MV-4-11 (cell line): ENCODE measurements at regions not wholly inside any gene's neighbourhood (a gene's known extent, or its start where the extent isn't known, plus 50 kb on each side); places are given as distances from the start of the nearest gene placed in this dataset.
"Not testable (repeated sequence)": the region's sequence is repeated elsewhere in the genome, so short reads cannot be mapped to it uniquely, and the experiment has no call there.

Source experiments
- DNase-seq: peaks from one replicate; lab custom pipeline; 2025; lab: John Stamatoyannopoulos, UW

GRCh38 chr20:26373066-26373465 is 676.4 kb upstream of the ZNF337 start:
- not testable (repeated sequence) for DNase-seq

- no peak for DNase-seq
These were observed 657.9 kb upstream of the ZNF337 start for GRCh38 chr20:26354511-26354910.

DNA sequence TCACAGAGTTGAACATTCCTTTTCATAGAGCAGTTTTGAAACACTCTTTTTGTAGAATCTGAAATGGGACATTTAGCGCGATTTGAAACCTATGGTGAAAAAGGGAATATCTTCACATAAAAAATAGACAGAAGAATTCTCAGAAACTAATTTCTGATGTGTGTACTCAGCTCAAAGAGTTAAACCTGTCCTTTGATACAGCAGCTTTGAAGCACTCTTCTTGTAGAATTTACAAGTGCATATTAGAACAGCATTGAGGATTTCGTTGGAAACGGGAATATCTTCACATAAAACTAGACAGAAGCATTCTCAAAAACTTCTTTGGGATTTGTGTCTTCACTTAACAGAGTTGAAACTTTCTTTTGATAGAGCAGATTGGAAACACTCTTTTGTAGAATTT is 650.7 kb upstream of the ZNF337 start:
- DNase-seq = no peak

DNA sequence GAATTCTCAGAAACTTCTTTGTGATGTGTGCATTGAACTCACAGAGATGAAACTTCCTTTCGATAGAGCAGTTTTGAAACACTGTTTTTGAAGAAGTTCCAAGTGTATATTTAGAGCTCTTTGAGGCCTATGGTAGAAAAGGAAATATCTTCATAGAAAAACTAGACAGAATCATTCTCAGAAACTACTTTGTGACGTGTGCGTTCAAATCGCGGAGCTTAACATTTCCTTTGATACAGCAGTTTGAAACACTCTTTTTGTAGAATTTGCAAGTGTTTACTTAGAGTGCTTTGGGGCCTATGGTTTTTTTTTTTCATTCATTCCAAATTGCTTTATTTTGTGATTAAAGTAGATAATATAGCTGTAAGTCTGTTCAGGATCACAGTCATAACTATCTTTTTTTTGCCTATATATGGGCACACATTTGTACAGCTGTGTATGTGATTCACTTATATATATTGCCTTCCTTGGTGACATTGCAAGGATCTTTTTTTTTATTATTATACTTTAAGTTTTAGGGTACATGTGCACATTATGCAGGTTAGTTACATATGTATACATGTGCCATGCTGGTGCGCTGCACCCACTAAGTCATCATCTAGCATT is 643.9 kb upstream of the ZNF337 start:
- peak; percentile 9 for DNase-seq

DNA sequence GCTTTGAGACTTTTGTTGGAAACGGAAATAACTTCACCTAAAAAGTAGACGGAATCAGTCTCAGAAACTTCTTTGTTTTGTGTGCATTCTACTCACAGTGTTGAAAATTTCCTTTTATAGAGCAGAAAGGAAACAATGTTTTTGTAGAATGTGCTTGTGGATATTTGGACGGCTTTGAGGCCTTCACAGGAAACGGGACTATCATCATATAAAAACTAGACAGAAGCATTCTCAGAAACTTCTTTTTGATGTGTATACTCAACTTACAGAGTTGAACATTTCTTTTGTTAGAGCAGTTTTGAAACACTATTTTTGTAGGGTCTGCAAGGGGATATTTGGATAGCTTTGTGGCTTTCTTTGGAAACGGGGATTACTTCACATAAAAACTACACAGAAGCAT is 627.5 kb upstream of the ZNF337 start:
- DNase-seq = no peak

- no peak for DNase-seq
These were observed 618.4 kb upstream of the ZNF337 start for GRCh38 chr20:26315054-26315453.

DNA sequence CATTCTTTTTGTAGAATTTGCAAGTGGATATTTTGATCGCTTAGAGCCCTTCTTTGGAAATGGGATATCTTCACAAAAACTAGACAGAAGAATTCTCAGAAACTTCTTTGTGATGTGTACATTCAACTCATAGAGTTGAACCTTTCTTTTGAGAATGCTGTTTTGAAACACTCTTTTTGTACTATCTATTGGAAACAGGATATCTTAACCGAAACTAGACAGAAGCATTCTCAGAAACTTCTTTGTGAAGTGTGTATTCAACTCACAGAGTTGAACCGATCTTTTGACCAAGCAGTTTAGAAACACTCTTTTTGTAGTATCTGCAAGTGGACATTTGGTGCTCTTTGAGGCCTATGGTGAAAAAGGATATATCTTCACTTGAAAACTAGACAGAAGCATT is 613.1 kb upstream of the ZNF337 start:
- not testable (repeated sequence) for DNase-seq

GRCh38 chr20:26308961-26309360 is 612.3 kb upstream of the ZNF337 start:
- no peak for DNase-seq

GRCh38 chr20:26295006-26295405 is 598.4 kb upstream of the ZNF337 start:
- no peak for DNase-seq

GRCh38 chr20:26288379-26289061 is 591.9 kb upstream of the ZNF337 start:
- DNase-seq = peak; percentile 39

GRCh38 chr20:26279238-26279637 is 582.6 kb upstream of the ZNF337 start:
- DNase-seq = no peak

DNA sequence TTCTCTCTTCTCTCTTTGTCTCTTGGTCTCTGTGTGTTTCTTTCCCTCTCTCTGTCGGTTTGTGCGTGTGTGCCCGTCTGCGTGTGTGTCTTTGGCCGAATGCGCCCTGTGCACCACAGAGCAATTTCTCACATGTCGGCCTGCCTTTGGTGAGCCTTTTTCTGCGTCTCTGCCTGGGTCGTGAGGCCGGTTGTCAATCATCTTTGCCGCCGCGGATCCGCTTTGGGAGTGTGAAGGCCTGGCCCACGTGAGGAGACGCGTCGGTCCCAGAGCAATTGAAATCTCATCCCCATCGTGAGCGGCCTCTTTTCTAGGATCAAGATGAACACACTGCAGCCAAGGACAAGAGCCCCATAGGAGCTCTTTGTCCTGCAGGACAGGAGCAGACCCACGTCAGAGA is 580.7 kb upstream of the ZNF337 start:
- DNase-seq = no peak

GRCh38 chr20:26276554-26277210 is 580.0 kb upstream of the ZNF337 start:
- no peak for DNase-seq

DNA sequence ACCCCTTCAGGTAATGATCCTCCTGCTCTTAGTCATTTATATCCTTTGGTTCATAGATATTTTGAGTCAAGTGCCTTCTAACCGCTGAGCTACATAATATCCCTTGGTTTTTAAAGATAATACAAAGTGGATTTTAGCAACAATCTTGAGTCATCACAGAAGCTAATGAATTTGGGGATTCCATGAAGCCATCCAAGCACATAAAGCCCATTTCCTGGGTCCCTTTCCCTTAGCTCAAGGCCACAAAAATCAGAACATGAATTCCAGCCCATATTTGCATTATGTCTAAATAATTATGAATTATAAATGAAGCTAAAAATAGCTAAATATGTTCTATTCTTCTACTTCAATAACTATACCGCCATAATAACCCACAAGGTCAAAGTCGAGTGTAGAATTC is 572.1 kb upstream of the ZNF337 start:
- DNase-seq = not testable (repeated sequence)

DNA sequence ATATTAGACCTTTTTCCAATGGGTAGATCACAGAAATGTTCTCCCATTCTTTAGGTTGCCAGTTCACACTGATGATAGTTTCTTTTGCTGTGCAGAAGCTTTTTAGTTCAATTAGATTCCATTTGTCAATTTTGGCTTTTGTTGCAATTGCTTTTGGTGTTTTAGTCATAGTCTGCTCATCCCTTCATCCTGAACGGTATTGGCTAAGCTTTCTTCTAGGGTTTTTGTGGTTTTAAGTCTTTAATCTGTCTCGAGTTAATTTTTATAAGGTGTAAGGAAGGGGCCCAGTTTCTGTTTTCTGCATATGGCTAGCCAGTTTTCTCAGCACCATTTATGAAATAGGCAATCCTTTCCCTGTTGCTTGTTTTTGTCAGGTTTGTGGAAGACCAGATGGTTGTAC is 564.3 kb upstream of the ZNF337 start:
- DNase-seq = peak; percentile 1

DNA sequence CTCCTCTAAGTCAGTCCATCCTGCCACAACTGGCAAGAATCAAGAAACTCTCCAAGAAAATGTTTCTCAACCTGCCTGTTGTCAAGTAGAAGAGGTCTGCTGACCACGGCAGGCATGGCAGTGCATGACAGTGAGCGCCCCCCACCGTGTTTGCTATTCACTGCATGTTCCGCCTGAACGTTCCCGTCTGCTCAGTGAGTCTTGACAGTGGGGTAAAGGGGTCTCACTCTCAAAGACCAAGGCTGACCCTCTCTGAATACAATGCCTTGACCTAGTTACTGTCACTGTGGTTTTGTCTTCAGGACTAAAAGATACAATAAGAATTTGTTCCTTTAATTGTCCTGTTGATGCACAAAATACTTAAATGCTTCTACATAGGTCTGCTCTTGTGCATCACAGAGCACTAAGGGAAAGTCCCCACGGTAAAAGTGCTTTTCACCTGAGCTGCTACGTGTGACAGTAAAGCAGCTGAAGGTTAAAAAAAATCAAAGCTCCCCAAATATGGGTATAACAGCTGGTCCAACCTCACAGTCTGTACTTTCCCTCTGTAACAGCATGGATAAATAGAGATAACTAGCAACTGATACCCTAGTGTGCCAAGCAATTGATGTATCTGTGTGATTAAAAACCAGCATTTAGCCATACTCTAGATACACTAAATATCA is 555.8 kb upstream of the ZNF337 start:
- not testable (repeated sequence) for DNase-seq

GRCh38 chr20:26251376-26251775 is 554.7 kb upstream of the ZNF337 start:
- not testable (repeated sequence) for DNase-seq

- DNase-seq = not testable (repeated sequence)
These were observed 553.8 kb upstream of the ZNF337 start for GRCh38 chr20:26250249-26251114.

DNA sequence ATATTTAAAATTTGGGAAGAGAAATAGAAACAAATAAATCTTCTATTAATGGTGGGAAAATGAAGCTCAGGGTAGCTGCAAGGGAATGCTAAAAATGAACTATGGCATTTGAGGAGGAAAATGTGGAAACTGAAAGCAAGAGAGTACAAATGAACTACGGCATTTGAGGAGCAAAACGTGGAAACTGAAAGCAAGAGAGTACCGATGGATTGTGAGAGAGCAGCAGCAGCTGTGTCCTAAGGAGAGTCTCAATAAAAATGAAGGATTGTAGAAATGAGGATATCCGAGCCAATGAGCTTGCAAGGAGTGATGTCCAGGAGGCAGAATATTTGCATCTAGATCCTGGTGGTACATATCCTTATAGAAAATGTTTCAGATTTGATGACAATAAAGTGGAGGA is 547.1 kb upstream of the ZNF337 start:
- no peak for DNase-seq

DNA sequence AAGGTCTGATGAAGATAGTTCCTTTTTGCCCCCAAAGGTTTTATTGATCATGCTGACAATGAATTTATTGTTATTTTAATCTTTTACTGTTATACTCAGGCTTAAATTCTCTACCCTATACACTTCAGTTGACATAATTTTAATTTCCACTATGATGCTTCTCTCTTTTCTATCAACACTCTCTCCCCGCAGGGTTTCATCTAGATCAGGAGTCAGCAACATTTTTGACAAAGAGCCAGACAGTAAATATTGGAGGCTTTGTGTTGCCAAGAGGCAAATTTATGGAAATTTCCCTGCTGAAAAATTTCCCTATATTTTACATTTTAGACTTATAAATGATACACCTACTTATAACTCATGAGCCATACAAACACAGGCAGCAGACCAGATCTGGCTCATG is 524.0 kb upstream of the ZNF337 start:
- DNase-seq = not testable (repeated sequence)

DNA sequence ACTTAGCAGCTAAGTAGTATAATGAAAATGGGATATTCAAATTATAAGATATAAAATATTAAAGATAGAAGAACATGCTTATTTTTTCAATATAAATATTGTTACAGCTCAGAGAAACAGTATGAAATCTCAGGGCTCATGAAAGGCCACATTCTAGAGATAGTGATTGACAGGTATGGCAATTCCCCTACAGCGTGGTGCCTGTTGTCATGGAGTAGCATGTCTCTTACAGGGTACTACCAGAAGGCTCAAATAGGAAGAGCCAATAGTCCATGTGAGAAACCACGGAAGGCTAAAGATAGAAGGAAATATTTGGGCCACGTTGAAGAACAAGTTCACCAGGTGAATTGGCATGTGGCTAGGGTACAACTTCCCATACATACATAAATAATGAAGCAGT is 522.9 kb upstream of the ZNF337 start:
- not testable (repeated sequence) for DNase-seq

- DNase-seq = no peak
These were observed 521.6 kb upstream of the ZNF337 start for GRCh38 chr20:26218301-26218700.
